NCI-H510A treated with DMSO at 0.1 percent for 48 hours (cell line): ENCODE measurements at regions not wholly inside any gene's neighbourhood (a gene's known extent, or its start where the extent isn't known, plus 50 kb on each side); places are given as distances from the start of the nearest gene placed in this dataset.
A peak's percentile ranks its signal among the peaks of the same experiment; 100 is the strongest.

Experiments
- DNase-seq: peaks from one replicate; lab custom pipeline; 2025; lab: John Stamatoyannopoulos, UW

DNA sequence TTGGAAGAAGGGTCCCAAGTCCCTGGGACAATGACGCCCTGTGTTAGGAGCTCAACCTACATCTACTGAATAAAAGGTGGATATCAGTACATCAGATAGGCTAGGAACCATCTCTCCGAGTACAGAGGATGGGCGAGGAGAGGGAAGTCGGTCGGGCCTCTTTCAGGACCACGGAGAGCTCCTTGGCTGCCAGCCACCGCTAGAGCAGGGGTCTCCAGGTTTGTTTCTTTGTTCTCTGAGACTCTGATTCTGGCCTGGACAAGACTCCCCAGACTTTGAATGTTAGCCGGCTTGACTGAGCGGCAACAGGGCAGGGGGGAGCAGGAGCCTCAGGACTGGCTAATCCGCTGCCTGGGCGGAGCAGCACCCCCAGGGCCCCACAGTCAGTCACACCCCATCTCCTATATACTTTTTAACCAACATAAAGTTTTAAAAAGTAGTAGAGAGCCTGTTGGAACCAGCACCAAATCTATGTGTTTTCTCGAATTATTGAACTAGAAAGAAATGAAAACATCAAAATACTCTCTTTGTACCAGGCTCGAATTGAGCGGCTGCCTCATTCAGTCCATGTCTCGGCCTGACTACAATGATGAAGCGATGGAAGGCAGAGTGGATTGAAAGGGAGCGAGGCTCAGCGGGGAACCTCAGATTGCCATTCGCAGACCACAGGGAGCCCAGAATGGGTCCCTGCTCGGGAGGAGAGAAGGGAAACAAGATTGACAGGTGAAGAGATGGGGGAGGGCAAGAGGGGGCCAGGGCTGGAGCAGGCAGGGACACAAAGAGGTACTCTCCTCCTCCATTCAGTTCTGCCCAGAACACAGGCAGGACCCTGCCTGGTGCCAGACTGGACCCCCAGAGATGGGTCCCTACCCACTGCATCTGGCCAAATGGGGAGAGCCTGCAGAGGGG is 131.6 kb downstream of the TPRA1 start:
- no peak for DNase-seq

DNA sequence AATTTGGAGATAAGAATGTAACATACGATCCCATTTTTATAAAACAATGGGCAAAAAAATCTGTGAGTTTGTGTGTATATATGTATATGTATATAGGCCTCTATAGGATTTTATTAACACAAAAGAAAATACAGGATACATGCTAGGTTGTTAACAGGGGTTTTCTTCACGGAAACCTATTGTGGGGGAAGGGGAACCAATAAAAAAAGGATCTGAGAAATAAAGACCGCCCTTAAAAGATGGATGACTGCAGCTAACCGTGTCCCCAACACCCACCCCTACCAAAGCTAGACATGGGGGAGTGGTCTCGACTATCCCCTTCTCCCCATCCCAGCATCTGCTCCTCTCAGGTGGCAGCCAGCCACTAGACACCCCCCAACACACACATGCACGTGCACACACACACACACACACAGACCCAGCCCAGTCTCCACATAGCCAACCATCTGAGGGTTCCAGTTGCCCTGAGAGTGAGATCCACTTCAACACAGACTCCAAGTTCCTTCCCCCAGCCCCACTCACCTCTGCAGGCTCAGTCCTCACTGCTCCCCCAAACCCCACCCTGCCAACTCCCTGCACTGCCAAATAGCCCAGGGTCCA is 132.9 kb downstream of the TPRA1 start:
- DNase-seq: no peak

DNA sequence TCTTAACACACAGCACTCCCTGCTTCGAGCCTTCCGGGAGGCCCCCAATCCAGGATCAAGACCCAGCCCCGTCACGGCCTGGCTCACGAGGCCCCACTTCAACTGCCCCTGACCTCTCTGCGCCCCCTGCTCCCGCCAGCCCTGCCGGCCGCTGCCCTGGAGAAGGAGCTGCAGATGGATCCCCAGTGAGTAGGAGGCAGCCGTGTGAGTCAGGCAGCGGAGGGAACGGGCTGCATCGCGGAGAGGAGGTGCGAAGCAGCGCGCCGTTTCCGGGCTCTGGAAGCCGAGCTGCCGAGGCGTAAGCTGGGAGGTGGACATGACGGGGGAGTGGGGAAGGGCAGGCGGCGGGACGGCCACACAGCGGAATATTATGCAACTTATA is 133.4 kb downstream of the TPRA1 start:
- no peak for DNase-seq

DNA sequence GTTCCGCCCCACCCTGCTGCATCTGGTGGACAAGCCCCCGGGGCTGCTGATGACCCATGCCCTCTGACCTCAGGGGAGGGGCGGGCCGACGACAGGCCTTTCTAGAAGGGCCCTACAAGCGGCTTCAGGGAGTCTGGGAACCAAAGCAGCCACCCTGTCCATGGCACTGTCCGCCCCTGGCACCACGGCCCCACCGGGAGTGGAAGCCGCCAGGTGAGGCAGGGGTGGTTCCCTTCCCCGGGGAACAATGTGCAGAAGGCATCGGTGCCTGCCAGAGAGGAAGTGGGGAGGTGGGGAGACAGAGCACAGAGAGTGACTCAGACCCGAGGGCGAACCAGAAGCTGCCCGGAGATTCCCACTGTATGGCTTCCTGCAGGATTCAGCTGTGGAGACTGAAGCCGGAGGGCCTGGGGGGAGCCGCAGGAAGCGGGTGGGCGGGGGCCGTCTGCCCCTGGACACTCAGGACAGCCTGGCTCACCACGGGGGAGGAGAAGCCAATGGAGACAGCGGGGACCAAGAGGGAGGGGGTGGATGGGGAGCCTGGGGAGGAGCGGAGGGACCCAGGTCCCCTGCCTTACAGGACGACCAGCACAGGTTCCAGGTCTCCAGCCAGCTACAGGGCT is 134.0 kb downstream of the TPRA1 start:
- DNase-seq: no peak

DNA sequence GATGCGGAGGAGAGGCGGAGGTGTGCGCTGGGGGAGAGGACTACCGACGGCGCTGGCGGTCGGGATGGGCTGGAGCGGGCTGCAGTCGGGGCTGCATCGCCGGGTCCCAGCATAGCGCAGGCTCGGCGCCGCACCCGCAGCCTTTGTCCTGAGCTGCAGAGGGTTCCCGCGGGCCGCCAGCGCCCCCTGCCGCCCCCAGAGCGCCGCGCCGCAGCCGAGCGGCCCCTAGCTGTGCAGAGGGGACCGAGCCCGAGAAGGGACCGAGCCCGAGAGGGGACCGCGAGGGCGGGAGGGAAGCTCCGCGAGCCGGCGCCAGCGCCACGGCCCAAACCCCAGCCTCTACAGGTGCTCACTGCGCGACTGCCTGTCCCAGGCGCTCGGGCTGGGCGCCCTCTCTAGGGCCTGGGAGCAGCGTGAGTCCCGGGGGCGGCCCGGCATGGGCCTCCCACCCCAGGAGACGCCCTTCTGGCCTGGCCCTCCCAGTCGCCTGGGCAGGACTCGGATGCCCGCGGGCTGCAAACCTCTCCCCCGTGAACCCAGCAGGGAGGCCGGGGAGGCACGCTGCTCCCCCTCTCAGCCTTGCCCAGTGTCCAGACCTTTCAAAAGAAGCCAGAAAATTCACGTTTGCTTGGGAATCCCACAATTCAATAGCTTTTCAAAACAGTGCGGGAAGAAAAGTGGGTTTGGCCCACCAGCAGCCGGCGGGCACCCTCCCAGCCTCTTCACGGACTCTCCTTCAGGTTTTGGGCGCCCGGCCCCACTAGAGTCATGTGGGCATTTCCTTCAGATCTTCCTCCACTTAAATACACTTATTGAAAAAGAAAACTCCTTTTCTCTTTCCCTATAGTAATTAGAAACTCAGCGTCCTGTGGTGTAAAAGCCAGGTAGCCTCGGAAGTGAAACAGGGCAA is 134.7 kb downstream of the TPRA1 start:
- DNase-seq: peak; percentile 39

DNA sequence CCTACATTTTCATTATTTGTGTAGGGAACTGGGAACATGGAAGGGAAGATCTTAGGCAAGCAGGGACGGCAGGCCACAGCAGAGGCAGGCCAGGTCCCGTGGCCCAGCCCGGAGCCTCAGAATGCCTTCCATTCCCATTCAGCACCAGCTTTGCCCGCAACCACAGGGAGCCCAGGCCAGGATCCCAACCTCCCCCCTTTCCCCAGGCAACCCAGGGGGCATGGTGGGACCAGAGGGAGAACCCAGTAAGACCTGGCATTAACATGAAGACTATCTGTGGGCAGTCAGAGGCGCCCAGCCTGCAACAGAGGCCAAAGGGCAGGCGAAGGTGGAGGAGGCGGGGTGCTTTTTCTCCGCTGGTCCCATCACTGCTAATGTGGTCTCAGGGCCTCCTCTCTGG is 135.6 kb downstream of the TPRA1 start:
- DNase-seq: no peak

DNA sequence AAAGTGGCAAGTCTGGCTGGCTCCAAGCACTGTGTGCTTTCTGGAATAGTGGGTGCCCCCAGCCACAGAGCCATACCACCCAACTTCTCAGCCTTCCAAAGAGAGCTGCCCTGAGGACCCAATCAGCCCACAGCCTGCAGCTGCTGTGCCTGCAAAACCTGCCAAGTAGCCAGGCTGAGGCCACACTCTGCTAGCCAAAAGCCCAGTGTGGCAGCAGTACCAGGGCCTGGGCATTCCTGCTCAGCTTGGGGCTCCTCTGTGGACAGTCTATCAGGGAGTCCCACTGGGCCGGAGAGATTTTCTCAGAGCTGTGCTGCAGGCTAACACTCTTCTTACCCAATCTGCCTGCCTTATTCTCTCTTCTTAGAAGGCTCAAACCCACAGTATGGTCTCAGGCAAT is 136.5 kb downstream of the TPRA1 start:
- DNase-seq: no peak

DNA sequence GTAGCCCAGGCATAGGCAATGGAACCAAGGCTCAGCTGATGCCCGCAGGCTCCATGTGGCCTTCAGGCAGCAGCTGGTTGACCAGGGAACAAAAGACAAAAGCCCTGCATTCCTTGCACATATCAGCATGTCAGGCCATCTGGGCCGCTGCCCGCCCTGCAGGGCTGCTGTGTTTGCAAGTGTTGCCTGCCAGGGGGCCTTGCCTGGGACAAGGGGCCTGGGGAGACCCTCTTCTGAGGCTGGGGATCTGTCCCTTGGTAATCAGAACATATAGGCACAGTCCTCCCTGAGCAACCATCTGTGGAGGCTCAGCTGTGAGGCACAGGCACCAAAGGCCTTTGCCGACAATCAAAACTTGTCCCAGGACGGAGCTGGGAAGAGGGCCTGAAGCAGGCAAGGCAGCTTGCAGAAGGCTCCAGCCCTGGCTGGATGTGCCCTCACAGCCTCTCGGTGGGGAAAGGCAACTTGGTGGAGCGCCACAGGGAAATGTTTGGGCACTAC is 138.2 kb downstream of the TPRA1 start:
- no peak for DNase-seq

DNA sequence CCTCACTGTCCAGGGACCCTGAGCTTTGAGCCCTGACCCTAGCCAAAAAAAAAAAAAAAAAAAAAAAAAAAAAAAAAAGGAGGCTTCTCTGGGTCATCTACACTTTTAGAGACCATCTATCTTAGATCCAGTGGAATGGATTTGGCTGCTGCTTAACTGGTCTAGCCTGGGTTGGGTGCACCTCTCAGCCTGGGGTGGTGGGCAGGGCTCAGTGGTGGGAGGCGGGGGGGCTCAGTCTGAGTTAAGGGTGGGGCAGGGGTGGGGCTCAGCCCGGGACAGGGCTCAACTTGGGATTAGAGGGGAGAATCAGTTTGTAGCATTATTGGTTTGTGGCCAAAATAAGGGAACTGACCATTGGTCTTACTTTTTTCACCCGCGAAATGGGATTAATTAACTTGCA is 139.2 kb downstream of the TPRA1 start:
- DNase-seq: no peak

DNA sequence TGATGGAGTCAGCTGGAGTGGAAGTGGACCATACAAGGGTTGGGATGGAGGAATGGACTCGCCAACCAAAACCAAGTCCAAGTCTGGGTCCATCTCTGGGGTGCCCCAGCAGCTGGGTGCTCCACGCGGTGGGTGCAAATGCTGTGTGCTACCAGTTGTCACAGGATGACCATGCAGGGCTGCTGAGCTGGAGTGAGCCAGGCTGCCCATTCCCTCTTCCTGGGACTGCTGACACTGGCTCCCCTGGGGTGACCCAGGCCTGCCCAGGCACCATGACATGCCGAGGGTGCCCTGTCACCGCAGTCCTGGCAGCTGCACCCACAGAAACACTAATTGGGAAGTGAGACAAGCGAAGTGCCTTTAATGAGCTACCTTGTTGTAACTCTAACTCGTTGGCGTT is 140.2 kb downstream of the TPRA1 start:
- DNase-seq: no peak

DNA sequence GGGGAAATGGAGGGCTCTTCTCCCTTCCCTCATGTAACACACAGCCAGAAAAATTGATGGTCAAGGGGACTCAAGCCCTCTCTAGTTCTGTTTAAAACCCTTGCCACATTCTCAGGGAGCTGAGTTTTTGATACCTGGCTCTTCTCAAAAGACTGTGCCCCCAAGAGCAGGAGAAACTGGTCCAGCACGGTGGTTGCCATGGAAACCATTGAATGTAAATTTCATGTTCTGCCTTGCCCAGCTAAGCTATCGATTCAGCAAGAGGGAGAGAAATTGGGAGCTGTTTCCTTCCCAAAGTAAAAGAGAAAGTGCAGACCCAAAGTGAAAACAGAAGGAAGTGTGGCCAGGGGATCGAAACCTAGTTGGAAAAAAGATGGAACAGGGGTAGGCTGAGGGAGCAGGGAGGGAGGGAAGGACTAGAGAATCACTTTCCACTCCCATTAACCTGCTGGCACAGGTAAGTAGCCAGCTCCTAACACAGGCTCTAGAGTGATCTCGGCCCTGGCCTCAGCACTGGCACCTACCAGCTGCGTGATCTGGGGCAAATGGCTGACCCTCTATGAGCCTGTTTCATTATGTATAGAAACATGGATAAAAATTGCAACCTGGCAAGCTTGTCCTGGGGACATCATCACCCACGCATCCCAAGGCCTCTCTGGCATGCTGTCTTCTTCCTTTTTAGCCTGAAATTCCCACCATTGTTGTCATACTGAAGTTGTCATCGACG is 140.9 kb downstream of the TPRA1 start:
- no peak for DNase-seq

DNA sequence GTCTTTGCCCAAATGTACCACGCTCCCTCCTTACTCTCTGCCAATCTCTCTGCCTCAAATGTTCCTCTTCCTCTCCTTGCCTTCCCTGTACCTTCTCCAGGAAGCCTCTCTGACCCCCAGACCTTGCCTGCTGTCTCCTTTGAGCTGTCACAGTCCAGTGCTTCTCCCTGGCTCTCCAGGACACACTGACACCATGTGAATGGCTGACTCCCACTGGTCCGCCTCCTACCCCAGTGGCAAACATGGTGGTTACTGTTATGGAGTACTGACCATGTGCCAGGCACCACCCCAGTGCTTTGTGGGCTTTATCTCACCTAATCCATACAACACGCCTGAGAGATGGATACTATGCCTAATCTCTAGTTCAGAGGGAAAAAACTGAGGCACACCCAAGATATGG is 141.9 kb downstream of the TPRA1 start:
- DNase-seq: no peak

DNA sequence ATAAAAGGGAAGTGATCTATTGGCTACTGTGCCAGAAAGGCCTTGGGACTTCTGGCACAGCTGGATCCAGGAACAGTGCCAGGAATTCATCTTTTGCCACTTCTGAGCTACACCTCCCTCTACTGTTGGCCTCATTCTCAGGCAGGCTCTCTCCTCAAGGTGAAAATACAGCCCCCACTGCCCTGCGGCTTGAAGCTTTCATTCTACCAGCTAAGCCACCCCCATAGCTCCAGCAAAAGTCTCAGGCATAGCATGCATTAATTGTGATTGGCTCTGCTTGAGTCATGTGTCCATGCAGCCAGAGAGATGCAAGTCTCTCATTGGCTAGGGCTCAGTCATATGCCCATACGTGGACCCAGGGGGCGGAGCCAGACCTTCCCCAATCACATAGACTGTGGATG is 142.4 kb downstream of the TPRA1 start:
- no peak for DNase-seq

DNA sequence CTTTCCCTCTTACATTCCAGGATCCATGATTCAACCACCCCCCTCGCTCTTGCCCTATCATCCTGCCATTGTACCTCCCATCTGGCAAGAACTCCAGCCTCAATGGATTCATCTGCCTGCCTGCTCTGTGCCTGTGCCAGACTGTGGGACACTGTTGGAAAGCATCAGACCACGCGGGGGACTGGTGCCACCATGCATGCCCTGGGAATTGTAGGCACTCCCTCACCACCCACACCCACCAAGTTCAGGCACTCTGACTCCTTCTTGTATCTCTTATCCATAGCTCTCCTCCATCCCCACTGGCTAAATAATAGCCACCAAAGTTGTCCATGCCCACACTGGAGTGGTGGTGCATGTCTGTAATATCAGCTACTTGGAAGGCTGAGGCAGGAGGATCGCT is 143.8 kb downstream of the TPRA1 start:
- no peak for DNase-seq

DNA sequence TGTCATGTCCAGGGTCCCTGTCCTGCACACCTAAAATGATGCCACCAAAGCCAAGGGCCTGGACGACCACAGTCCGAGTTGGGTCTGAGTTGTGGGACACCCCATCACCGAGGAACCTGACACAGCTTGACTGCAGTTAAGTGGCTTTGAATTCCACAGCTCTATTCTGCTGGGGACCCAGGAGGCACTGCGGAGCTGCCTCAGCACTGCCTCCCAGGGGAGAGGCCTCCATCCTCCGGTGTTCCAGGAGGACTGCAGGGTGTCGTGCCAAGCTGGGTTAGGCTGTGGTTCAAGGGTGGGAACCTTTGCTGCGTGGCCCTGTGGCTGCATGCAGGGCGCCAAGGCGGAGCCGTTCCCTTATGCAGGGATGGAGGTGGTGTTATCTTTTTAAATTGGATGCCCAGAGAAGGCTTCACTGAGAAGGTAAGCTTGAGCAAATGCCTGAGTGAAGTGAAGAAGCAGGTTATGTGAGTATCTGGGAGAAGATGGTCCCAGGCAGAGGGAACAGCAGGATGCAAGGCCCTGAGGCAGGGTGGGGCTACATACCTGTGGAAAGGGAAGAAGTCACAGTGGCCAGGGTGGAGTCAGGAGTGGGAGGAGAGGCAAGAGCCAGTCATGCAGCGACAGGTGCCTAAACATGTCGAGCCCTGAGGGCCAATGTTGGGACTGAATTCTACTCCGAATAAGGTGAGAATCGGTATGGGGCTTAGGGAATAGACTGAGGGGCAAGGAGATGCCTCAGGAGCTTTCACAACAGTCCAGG is 144.8 kb downstream of the TPRA1 start:
- no peak for DNase-seq

DNA sequence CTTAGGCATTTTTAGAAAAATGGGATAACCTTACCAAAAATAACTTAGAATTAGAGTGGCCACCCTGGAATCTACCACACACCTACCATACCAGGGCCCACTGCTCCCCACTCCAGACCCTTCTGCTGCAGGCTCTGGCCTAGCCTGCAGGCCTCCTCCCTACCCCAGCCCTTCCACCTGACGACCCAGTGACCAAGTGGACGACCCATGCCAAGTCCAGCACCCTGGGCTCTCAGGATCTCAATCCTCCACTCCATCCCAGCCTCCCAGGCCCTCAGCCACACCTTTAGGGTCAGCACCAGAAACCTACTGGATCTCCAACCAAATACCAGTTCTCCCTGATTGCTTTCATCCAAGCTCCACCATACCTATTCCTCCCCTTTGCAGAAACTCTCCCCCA is 145.8 kb downstream of the TPRA1 start:
- no peak for DNase-seq

DNA sequence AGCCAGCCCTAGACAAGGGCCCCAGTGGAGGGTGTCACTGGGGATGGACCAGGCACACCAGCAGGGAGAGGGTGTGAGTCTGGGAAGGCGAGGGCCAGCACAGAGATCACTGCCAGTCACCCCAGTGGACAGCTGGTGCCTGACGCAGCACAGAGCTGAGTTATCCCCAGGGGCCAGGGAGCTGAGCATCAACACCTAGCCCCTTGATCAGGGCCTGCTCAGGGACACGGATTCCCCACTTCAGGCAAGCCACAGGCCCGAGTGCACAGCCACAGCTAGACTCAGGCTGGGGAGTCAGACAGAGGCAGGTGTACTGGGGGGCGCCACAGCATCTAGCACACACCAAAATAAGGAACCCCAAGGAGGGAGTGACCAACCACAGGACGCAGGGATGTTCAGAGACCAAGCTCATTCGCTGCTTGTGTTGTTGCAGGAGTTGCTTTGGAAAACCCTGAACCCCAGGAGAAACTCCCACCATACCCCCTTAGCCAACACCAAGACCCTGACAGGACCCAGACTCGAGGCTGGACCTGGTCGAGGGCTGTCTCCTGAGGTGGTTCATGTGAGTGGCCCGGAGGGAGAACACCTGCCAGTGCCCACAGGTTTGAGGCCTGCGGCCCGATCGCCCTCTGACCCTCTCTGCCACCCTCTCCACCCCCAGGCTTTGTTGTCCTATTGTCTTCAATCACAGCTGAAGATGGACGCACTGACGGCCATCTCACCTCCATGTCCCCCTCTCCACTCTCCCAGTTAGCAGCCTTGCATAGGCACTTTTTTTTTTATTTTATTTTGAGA is 146.8 kb downstream of the TPRA1 start:
- DNase-seq: no peak

DNA sequence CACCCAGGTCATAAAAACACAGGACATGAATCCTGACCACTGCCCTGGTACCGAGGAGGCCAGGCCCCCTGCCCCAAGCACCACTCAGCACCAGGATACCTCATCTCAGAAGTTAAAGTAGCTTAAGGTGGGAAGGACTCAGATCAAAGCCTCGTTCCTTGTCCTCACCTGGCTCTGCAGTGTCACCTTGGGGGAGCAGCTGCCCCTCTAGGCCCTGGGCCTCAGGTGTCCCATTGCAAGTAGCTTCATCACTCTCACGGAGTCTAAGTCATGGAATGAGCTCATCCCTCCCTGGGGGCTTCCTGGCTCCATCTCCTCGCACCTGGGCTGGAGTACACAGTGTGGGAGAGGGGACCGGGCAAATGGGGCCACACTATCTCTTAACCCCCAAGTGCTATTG is 148.0 kb downstream of the TPRA1 start:
- DNase-seq: no peak

DNA sequence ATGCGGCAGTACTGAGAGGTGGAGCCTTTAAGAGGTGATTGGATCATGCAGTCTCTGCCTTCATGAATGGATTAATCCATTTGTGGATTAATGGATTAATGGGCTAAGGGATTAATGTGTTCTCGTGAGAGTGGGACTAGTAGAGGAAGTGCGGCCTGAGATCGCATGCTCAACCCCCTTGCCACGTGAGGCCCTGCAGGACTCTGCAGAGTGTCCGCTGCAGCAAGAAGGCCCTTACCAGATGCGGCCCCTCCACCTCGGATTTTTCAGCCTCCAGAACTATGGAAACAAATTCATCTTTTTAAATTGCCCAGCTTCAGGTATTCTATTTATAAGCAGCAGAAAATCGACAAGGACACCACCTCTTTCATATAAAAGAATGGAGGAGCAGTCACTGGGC is 148.8 kb downstream of the TPRA1 start:
- DNase-seq: no peak

DNA sequence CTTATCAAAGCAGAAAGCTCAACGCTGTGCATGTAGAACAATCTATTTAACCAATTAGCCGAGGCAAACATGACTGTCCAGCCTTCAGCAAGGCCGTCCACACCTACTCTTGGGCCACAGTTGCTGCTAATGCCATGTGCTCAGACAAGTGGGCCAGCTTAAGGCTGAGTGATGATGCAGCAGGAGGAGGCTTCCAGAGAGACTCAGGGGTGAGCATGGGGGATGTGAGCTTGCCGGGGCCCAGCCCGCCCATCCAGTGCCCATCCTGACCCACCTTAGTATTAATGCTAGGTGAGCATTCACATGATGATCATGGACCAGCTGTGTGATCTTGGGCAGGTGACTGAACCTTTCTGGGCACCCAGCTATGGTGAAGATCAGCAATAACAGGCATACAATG is 150.1 kb downstream of the TPRA1 start:
- no peak for DNase-seq
